ENCODE measurements at regions not wholly inside any gene's neighbourhood (a gene's known extent, or its start where the extent isn't known, plus 50 kb on each side); places are given as distances from the start of the nearest gene placed in this dataset.

DNA sequence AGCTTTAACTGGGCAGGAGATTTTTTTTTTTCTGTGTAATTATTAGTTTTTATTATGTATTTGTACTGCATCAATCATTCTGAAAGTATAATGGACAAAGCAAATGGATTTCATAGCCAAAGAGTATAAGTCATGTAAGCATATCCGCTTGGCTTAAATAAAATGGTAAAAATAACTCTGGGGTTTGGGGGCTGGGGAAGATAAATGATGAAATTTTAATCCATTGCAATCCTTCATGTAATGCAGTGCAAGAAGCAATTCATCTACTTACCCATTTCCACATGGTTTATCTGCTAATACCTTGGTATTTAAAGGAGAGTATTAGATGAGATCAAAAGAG lies 781.4 kb downstream of the QKI start:
- no peak for DNase-seq

DNA sequence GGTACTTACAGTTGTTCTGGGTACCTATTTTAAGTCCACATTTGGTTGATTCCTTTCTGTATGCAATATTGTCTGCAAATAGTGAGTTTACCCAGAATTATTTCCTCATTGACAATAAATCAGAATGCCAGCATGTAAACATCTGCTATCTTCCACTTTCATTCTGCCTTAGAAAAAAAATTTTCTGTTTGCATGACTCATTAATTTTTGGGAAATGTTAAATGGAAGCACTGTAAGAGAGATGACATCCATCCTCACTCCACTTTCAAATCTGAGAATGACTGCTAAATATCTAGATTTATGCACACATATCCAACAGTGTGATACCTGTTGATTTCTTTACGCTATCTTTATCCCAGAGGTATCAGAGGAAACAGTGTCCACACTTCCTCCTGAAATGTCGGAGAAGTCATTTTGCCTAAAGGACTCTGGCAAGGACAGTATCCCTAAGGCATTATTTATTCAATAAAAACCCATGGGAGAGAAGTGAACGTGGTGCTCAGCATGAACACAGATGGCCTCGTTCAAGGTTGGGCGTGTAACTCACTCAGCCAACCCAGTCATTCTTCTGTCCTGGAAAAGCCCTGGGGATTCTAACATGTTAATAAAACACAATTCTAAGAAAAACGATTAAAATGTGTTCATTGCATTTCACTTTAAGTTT lies 780.9 kb downstream of the QKI start:
- DNase-seq: no peak

DNA sequence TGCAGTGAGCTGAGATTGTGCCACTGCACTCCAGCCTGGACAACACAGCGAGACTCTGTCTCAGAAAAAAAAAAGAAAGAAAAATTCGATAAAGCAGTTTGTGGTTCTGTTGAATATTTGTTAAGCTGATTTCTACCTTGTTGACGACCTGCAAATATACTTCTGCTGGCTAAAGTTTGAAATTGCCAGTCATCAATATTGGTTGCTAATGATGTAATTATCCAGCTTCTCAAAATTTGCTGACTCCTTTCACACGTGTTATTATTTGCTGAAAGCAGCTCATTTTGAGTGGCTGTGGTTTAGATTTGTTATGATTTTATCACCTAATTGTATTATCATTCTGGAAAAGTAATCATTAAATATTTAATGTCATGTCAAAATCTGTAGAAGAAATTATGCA lies 774.3 kb downstream of the QKI start:
- no peak for DNase-seq

DNA sequence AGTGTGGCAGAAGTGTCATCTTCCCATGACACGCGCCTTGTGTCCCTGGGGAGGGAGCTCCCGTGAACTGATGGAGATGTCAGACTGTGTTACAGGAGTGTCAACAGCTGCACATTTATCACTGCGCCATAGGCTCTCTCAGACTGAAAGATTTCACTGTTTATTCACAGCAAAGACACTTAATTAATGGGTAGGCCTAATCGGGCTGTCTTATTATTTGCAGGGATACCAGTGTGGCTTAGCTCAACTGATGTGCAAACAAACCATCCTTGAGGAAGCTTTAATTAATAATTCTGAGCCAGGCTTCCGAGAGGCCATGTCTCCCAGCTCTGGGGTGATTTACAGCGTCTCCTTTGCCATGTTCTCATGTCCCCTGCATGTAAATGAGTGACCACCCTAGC lies 771.0 kb downstream of the QKI start:
- no peak for DNase-seq

DNA sequence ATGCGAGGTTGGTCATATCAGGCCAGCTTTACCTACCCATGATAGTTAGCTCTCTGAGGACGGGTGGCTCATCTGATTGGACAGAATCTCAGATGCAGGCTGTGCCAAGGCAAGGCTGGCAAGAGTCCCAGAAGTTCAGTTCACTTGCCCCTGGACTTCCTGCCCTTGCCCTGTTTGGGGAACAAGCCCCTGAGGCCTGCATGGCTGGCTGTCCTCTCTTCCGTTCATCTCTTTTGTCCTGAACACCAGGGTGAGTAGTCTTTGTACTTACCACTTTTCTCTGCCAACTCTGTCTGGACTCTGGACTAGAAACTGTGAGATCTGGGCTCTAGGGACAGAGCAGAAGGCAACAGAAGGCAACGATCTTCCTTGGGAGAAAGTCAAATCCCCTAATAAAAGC lies 769.9 kb downstream of the QKI start:
- no peak for DNase-seq

DNA sequence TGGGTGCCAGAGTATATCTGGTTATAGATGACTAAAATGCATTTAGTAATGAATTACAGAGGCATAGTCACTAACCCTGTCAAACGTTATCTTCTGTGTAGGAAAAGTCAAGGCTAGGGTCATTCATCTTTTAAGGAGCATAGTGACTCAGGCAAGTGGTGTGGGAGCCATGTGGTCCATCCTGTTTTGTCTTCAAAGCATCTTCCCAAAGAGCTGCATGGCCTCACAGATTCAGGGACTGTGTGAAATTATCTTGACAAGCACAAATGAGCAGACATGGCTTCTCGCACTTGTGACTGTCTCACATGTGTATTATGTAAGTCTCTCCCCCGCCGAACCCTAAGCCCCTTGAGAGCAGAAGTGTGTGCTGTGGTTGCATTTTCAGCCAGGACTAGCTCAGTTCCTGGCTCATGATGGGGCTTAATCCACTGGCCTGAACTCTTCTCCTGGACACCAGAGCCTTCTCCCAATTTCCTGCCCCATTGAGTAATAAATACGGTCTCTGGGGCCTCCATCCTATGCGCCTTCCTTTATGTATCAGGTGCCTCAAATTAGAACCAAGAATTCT lies 769.1 kb downstream of the QKI start:
- no peak for DNase-seq

DNA sequence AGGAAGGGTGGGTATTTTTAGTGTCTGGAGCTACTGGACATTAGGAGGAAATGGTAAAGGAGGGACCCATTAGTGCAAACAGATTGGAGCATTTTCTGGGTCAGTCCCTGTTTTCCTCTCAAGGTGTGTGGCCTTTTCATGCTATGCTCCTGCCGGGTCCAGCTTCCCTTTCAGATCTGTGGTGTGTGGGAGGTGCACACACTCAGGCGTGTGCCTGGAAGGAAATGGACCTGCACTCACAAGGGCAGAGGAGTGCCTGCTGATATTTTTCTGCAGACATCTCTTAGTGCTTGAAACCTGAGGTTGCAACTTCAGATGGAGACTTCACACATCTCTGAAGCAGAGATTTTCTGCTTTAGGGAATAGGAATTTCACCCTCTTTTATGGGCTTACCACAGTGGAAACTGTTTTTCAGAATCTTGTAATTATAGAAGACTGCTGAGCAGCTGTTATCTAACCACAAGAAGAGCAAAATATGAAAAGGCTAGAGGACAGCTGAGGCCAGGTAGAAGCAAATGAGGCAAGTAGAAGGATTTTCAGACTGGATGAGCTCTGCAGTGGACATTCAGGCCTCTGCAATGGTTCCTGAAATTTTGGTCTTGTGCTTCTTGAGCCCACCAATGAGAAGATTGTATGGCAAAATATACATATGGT lies 764.3 kb downstream of the QKI start:
- DNase-seq: no peak

DNA sequence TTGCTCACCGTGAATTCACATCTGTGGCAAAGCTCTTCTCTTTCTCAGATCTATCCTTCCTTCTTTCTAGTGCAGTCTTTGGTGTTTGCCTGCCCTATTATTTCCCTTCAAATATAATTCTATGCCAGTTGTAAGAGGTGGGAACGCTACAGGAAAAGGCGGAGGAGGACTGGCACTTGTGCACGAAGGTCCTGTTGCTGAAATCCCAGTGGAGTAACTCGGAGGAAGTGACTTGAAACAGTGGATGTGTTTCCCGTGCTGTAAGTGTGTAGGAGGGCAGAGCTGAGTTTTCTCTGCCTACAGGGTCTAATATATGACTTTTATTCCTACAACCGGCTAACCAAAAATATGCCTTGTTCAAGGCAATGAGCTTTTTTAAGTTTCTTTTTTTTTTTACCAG lies 754.8 kb downstream of the QKI start:
- DNase-seq: no peak

DNA sequence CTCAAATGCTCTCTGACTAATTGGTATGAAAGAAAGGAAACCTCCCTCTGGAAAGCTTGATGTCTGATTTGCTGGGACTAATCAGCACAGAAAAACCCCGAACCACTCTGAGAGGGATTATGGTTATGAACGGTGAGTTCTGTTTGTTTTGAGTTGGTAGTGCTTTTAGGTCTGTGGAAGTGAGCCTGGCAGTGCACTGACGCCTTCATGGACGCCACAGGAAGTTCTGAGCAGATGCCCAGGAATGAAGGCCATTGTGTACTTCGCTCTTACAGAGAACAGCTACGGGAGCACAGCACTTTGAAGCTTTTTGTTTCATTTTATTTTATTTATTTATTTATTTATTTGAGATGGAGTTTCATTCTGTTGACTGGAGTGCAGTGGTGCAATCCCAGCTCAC lies 754.1 kb downstream of the QKI start:
- no peak for DNase-seq

DNA sequence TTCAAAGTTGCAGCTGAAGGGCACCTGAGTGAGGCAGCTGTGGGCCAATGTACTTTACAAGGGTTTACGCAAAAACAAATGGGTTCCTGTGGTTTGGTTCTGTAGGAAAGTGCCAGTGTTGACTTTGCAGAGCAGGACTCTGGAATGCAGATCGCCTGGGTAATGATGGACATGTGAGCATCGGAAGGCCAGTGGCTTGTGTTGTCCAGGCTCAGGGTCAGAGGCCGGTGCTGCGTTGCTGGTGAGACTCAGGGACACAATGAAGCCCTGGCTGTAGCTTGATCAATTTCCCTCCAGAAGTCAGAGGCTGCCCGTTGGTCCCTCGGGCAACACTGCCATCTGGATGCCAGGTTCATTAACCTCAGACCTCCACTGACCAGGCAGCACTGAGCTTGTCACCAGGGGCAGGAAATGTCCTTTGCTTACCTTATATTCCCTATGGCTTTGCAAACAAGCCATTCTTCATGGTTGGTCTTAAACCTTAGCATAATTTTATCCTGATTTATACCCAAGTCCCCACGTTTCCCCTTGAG lies 753.4 kb downstream of the QKI start:
- DNase-seq: no peak

DNA sequence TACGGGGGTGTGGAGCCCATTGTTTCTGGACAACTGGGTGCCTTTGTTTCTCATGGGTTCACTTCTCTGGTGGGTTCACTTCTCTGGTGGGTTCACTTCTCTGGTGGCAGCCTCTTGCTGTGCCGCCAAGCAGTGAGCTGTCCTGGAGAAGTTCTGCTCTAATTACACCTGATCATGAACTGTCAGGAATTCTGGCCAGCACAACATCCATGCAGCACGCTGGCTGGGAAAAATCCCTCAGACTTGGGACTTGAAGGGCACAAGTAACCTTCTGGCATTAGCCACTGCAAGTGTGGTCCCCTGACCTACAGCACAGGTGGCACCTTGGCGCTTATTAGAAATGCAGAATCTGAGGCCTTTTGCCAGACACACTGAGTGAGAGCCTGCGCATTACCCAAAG lies 752.5 kb downstream of the QKI start:
- DNase-seq: no peak

DNA sequence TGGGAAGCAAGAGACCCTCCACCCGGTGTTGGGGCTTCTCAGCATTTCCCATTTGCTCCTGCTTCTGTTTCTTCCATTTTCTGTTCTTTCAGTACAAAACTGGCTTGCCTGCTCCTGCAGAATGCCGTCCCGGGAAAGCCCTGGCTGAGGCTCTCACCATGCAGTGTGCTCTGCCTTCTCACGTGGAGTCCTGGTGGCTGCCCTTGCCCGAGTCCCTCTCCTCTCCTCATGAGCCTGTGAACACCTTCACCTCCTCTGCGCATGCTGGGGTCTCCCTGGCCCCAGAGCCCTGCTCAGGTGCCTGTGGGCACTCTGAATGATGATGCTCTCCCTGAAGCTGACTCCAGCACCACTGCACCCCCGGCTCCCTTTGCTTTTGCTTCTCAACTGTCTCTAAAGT lies 752.0 kb downstream of the QKI start:
- no peak for DNase-seq

DNA sequence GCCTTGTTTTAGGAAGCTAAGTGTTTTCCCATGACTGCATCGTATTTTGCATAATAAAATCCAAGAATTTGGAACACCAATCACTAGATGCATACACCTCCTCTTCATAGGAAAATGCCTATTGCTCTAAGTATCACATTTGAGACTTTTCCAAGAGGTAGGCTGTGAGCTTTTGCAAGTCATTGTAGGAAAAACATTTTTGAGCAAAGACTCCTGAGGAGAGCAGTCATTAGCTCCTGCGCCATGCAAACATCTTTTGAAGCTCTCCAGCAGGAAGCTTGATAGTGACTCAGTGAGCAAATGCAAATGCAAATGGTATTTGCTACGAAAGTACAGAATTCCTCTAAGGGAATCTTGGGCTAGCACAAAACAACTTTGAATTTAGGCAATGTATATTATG lies 750.4 kb downstream of the QKI start:
- DNase-seq: no peak

DNA sequence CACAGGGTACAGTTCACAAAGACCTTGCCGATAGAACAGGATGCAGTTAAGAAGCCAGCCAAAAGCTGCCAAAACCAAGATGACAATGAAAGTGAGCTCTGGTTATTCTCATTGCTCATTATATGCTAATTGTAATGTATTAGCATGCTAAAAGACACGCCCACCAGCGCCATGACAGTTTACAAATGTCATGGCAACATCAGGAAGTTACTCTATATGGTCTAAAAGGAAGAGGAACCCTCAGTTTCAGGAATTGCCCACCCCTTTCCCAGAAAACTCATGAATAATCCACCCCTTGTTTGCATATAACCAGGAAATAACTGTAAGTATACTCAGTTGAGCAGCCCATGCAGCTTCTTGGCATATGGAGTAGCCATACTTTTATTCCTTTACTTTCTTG lies 748.7 kb downstream of the QKI start:
- peak; percentile 1 for DNase-seq

DNA sequence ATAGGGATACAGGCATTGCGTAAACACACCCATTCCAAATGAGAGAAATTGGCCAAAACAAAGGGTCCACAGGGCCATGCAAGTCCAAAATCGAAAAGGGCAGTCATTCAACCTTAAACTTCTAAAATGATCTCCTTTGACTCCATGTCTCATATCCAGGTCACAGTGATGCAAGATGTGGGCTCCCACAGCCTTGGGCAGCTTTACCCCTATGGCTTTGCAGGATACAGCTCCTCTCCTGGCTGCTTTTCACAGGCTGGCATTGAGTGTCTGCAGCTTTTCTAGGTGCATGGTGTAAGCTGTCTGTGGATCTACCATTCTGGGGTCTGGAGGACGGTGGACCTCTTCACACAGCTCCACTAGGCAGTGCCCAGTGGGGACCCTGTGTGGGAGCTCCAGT lies 744.5 kb downstream of the QKI start:
- no peak for DNase-seq

DNA sequence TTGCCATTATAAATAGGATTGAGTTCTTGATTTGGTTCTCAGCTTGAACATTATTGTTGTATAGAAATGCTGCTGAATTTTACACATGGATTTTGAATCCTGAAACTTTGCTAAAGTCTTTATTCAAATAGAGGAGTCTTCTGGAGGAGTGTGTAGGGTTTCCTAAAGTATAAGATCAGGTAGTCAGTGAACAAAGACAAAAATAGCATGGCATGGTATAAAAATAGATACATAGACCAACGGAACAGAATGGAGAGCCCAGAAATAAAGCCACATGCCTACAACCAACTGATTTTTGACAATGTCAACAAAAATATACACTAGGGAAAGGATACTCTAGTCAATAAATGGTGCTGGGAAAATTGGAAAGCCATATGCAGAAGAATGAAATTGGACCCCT lies 740.1 kb downstream of the QKI start:
- DNase-seq: no peak

DNA sequence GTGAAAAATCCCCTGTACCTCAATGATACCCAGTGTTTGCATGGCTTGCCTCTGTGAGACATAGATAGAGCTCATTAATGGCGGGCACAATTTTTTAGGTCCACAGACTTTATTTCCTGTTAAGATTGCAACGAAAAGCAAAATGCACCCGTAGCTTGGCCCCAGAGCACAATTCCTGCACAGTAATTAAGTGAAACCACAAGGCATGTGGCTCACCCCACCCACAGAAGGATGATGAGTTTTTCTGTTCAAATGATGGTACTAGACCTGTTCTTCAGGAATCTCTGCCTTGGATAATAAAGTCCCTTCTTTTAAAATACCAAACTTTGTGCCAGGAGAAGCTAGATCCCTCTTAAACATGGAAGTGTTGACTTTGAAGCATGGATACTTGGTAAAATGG lies 738.1 kb downstream of the QKI start:
- DNase-seq: no peak

DNA sequence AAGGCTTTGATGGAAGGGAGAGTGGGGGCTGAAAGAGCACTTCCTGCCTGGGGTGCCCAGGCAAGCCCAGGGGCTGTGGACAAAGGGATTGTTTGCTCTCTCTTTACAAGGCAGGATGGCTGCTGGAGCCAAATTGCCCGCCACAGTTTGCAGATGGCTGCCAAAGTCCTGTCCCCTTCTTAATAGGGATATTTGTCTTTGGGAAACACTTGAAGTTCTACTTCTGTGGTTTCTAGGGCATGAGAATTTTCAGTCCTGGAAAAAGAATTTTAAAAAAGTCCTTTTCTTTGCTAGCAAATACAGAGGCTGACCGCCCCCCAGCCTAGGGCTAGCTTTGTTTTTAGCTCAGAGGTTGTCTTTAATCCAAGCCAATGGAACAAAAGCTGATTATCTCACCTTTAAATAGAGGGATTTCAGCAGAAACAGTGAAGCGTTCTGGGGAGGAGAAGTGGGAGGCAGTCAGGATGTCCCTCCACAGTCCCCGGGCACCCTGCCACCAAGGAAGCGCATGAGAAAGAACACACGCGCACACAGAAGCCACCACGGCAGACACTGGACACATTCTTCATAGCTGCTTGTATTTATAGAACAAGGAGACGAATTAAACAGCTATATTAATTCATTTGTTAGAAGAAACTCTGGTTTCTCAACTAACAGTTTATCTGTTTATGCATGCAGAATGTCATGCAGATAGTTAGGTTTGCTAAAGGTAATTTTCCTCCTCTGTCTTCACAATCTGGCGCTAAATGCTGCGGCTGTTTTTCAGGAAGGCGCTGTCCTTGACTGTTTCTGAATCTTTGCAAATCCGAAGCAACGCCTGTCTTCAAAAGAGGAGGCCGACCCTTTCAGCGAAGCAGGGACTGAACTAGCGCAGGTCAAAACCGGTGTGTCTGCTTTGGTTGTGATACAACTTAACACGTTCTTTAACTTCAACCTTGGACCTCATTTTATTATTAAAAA lies 736.9 kb downstream of the QKI start:
- DNase-seq: no peak

DNA sequence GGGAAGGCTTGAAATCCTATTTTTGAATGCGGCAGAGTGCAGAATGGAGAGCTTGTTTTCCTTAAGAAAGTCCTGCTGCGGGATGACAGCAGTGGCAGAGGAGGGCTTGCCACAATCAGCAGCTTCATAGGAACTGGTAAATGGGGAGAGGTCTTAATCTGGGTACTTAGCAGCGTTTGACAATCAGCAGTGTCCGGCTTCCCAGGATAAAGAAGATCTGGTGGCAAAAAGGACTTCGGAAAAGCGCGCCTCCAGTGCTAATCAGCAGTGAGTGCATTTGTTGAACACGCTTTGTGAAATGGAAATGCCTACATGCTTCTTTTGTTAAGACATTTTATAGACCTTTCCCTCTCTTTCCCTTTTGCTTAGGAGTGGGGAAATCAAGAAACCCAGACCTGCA lies 735.7 kb downstream of the QKI start:
- no peak for DNase-seq

DNA sequence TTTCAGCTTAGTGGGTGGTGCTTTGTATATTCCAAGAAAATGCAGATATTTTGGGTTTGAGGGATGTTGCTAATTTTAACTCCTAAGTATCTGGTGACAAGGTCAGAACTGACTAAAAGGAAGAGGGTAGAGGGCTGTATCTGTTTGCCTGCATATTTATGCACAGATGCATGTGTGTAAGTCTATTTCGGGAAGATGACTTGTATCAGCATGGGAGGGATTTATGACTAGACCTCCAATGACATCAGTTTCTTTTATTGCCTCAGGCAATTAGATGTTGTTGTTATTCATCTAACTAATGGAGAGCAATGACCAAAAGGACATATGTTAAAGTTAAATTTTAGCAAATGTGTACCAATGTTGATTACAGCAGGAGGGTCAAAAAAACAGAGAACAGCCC lies 734.3 kb downstream of the QKI start:
- no peak for DNase-seq

DNA sequence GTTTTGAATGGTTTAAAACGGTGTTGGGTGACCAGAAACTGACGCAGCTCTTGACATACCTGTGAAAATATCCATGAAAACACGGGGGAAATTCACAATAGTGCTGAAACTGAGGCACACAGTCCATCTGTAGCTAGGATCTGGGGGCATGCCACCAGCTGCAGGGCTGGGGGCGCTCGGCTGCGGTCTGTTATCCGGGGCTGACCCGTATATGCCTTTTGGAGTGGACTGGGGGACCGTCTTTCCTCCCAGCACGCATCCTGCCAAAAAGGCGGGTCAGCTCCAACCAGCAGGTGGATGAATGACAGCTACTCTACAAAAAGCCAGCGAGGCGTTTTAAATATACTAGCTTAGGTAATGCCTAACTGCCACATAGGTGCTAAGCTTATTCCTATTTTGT lies 729.8 kb downstream of the QKI start:
- DNase-seq: no peak

DNA sequence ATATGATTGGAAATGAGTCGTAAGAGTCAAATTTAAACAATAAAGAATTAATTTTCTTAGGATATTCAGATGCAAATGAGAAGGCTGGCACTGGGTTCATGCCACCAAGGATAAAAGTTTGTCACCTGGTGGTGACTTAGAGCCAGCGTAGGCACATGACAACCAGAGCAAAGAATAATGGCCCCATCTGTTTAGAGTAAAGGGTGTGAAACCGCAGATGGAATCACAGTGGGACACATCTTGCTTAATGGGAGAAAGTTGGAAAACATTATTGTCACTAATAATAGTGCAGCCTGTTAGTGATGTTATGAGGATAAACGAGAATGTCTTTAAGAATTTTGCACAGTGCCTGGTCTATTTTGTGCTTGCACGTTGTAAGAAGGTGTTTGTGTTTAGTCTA lies 727.8 kb downstream of the QKI start:
- DNase-seq: no peak

DNA sequence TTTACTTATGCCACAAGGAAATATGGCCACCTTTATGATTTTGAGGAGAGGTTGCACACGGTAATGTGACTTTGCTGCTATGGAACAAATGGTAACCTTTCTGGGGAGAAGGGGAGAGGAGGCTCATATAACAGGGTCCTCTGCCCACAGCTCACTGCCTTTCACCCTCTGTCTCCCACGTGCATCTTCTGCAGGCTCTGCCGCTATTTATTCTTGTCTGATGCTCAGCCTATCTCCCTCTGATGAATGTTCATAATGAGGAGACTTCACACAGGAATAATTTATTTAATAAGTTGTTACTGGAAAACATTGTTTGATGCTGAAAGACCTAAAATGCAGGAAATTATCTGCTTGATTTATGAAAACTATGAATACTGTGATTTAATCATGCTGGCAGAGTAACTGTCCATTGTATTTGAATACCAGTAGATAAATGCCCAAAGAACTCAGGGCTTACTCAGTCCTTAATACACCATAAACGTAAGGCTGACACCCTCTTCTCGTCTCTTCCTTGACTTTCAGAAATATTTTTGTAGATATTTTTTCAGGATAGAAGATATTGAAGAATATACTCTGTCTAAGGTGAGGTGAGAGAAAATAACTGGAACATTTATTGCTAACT lies 721.1 kb downstream of the QKI start:
- DNase-seq: no peak
